Left ventricle myocardium inferior (tissue), 1 donor: ENCODE measurements at regions not wholly inside any gene's neighbourhood (a gene's known extent, or its start where the extent isn't known, plus 50 kb on each side); places are given as distances from the start of the nearest gene placed in this dataset.

ENCODE experiments used
- DNase-seq: peaks from one replicate; pipeline ENCODE4 v3.0.0-alpha.2; 2020
- H3K27ac ChIP-seq: fragments of 200-600 bp; replicated peaks from 2 replicates; pipeline ENCODE4 v1.8.0; 2021
- H3K27me3 ChIP-seq: fragments of 200-600 bp; 2 replicates; pipeline ENCODE4 v1.8.0; 2021; ENCODE audit warnings: low read depth
- H3K36me3 ChIP-seq: fragments of 200-600 bp; 2 replicates; pipeline ENCODE4 v1.8.0; 2021
- H3K4me1 ChIP-seq: fragments of 200-600 bp; 2 replicates; pipeline ENCODE4 v1.8.0; 2021
- H3K4me3 ChIP-seq: fragments of 200-600 bp; 2 replicates; pipeline ENCODE4 v1.8.0; 2021; ENCODE audit warnings: mild to moderate bottlenecking, moderate library complexity
- H3K9me3 ChIP-seq: fragments of 200-600 bp; replicated peaks from 2 replicates; pipeline ENCODE4 v1.8.0; 2021
- intact Hi-C: fragments of 100-400 bp; cut with micrococcal nuclease; formaldehyde crosslinking; loops from one replicate; pipeline ENCODE4 v1.11.0; 2022
- TF ChIP-seq, protein P1 (sequence below): fragments of 200-600 bp; IDR thresholded peaks from 2 replicates; pipeline ENCODE4 v1.8.0; 2021; ENCODE audit warnings: antibody characterized with exemption, mild to moderate bottlenecking, borderline replicate concordance
- donor health status: DM: no; HTN: yes; CAD: no; lungs with severe emphysema.

GRCh38 chr17:51422634-51423033 lies 162.3 kb downstream of the UTP18 start:
- TF ChIP-seq, protein P1, sequence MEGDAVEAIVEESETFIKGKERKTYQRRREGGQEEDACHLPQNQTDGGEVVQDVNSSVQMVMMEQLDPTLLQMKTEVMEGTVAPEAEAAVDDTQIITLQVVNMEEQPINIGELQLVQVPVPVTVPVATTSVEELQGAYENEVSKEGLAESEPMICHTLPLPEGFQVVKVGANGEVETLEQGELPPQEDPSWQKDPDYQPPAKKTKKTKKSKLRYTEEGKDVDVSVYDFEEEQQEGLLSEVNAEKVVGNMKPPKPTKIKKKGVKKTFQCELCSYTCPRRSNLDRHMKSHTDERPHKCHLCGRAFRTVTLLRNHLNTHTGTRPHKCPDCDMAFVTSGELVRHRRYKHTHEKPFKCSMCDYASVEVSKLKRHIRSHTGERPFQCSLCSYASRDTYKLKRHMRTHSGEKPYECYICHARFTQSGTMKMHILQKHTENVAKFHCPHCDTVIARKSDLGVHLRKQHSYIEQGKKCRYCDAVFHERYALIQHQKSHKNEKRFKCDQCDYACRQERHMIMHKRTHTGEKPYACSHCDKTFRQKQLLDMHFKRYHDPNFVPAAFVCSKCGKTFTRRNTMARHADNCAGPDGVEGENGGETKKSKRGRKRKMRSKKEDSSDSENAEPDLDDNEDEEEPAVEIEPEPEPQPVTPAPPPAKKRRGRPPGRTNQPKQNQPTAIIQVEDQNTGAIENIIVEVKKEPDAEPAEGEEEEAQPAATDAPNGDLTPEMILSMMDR: no peak
- DNase-seq: no peak
- Histone ChIP-seq H3K27me3 (peaks cover 21% of the 10 kb centered on the region), H3K4me1 (no peaks in the 10 kb centered on the region), H3K36me3 (no peaks in the 10 kb centered on the region), H3K4me3 (no peak overlapping the region), H3K27ac (no peak overlapping the region), H3K9me3 (no peaks in the 10 kb centered on the region)
- intact Hi-C loops: no loop called here

GRCh38 chr17:51423421-51424160 lies 163.2 kb downstream of the UTP18 start:
- H3K27me3 ChIP-seq: peaks cover 21% of the 10 kb centered on the region
- H3K36me3 ChIP-seq: no peaks in the 10 kb centered on the region
- H3K27ac ChIP-seq: no peak overlapping the region
- no peak overlapping the region for H3K4me3 ChIP-seq
- no peaks in the 10 kb centered on the region for H3K9me3 ChIP-seq
- TF ChIP-seq, protein P1: no peak
- H3K4me1 ChIP-seq: peaks cover 2% of the 10 kb centered on the region
- DNase-seq: no peak
- intact Hi-C loops: no loop called here

- DNase-seq: no peak
- TF ChIP-seq, protein P1: no peak
Measured at GRCh38 chr17:51425773-51426172, 165.4 kb downstream of the UTP18 start.

GRCh38 chr17:51427323-51427811 lies 167.0 kb downstream of the UTP18 start:
- Histone ChIP-seq H3K36me3 (no peaks in the 10 kb centered on the region), H3K27me3 (peaks cover 5% of the 10 kb centered on the region), H3K4me3 (no peak overlapping the region), H3K27ac (no peak overlapping the region), H3K9me3 (peaks cover 10% of the 10 kb centered on the region), H3K4me1 (peaks cover 6% of the 10 kb centered on the region)
- intact Hi-C loops: no loop called here
- TF ChIP-seq, protein P1: no peak
- DNase-seq: no peak

More at GRCh38 chr17:51425773-51426172, 165.4 kb downstream of the UTP18 start:
- Histone ChIP-seq H3K4me1 (peaks cover 6% of the 10 kb centered on the region), H3K27ac (no peak overlapping the region), H3K9me3 (peaks cover 6% of the 10 kb centered on the region), H3K27me3 (peaks cover 20% of the 10 kb centered on the region), H3K4me3 (no peak overlapping the region), H3K36me3 (no peaks in the 10 kb centered on the region)
- intact Hi-C loops: no loop called here

- intact Hi-C loops: no loop called here
- peaks cover under 1% of the 10 kb centered on the region for H3K27me3 ChIP-seq
- no peak overlapping the region for H3K27ac ChIP-seq
- H3K4me1 ChIP-seq: peaks cover 6% of the 10 kb centered on the region
- H3K36me3 ChIP-seq: no peaks in the 10 kb centered on the region
- no peak for DNase-seq
- no peak overlapping the region for H3K4me3 ChIP-seq
- TF ChIP-seq, protein P1: no peak
- peaks cover 10% of the 10 kb centered on the region for H3K9me3 ChIP-seq
Measured at GRCh38 chr17:51427856-51428255, 167.5 kb downstream of the UTP18 start.
